Fibroblast of skin of abdomen (primary cell): ENCODE measurements at regions not wholly inside any gene's neighbourhood (a gene's known extent, or its start where the extent isn't known, plus 50 kb on each side); places are given as distances from the start of the nearest gene placed in this dataset.
A peak's percentile ranks its signal among the peaks of the same experiment; 100 is the strongest.
"Not testable (repeated sequence)": the region's sequence is repeated elsewhere in the genome, so short reads cannot be mapped to it uniquely, and the experiment has no call there.

Experiments
- DNase-seq: peaks from one replicate; pipeline ENCODE4 v3.0.0-alpha.2; 2013

DNA sequence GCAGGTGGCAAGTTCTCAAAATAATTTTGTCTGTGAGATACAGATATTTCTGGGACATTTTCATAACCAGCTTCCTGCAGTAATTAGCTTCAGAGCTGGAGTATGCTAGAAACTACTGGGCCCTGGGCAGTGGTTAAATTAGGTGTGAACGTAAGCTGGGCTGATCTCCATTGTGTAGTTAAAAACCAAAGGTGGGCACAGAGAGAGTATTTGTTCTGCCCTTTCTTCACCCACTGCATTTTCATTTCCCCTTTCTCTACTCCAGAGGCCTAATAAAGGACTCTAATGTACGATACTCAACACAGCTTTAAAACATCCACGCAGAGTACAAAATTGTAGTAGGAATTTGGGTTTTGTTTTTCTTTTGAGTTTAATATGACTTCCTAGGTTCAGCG is 252.7 kb downstream of the SPRY1 start:
- no peak for DNase-seq

DNA sequence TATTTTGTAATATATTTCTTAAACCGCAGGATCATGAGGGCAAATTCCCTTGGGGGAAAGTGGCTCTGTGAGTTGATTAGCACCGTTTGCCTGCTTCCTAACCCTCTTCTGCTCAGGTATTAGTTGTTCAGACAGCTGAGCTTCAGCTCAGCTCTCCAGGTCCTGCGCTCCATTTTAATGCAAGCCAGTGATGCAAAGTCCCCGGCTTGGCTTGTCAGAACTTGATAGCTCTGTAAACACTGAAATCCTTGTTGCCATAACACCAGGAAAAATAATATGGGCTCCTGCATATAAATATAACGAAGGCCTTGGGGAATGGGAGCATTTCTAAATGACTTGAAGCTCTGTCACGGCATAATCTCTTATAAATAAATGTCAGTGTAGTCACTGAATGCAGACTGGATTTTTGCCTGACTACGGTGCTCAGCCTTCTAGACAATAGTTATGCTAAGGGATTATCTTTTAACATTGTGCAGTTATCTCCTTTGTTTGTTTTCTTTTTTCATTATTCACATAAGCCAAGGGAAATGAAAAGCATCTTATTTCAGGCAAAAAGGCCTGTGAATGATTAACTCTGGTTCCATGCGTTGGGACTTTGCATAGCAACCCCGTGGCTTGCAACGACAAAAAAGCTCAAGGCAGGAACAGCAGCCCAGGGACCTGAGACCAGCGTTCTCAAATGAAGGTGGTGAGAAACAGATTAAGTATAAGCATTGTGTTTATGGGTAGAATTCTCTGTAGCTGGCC is 253.2 kb downstream of the SPRY1 start:
- peak; percentile 53 for DNase-seq

GRCh38 chr4:123651066-123651465 is 254.5 kb downstream of the SPRY1 start:
- no peak for DNase-seq

GRCh38 chr4:123651536-123652180 is 255.1 kb downstream of the SPRY1 start:
- no peak for DNase-seq

DNA sequence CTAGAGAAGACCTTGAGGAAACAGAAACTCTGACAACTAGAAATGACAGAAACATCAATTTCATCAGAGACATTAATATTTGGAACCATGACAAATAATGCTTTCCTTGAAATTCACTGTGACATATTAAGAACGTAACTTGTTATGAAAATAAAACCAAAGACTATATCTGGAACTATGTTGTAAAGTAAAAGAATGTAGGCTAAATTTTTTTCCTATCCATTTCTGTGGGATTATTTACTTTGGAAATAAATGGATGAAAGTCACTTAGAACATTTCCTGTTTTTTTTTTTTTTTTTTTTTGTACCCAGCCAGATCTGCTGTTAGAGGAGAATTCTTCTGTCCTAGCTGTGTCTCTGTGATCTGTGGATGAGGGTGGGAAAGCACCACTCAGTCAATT is 255.9 kb downstream of the SPRY1 start:
- no peak for DNase-seq

GRCh38 chr4:123653236-123653635 is 256.6 kb downstream of the SPRY1 start:
- DNase-seq: no peak

DNA sequence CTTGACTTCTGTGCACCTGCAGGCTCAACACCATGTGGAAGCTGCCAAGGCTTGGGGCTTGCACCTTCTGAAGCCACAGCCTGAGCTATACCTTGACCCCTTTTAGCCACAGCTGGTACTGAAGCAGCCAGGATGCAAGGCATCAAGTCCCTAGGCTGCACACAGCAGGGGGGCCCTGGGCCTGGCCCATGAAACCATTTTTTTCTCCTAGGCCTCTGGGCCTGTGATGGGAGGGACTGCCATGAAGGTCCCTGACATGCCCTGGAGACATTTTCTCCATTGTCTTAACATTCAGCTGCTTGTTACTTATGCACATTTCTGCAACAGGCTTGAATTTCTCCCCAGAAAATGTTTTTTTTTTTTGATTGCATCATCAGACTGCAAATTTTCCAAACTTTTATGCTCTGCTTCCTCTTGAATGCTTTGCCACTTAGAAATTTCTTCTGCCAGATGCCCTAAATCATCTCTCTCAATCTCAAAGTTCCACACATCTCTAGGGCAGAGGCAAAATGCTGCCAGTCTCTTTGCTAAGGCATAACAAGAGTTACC is 260.2 kb downstream of the SPRY1 start:
- DNase-seq: not testable (repeated sequence)

DNA sequence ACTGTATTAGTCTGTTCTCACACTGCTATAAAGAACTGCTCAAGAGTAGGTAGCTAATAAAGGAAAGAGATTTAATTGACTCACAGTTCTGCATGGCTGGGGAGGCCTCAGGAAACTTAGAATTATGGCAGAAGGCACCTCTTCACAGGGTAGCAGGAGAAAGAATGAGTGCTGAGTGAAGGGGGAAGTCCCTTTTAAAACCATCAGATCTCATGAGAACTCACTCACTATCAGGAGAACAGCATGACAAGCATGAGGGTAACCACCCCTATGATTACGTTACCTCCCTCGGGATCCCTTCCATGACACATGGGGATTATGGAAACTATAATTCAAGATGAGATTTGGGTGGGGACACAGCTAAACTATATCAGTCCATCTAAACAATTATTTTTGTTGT is 261.0 kb downstream of the SPRY1 start:
- not testable (repeated sequence) for DNase-seq

- DNase-seq: no peak
Measured at GRCh38 chr4:123659262-123659661, 262.7 kb downstream of the SPRY1 start.

- DNase-seq: no peak
Measured at GRCh38 chr4:123659730-123660129, 263.1 kb downstream of the SPRY1 start.

DNA sequence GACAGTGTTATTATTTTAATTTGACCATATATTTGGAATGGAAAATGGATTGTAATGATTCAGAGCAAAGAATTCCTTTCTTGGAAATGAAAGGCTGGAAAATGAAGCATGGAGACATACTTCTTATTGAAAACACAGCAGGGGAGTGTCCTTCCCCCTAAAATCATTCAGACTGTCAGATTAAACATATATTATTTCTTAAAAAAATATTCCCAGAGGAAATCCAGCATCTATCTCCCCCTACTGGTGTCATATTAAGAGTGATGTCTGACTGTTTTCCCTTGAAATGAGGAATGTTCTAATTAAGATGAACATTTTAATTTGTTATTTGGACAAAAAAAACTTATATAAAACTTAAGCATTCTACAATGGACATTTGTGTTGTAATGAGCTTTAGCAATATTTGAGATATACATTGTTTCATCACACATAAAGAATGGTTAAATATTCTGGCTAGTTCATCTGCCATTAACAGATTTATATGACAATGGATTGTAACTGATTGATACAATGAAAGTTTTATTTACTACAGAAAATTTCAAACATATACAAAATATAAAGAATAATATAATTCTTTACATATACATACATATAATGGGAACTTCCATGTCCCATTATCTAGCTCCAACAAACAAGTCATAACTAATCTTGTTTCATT is 264.6 kb downstream of the SPRY1 start:
- DNase-seq: peak; percentile 37

DNA sequence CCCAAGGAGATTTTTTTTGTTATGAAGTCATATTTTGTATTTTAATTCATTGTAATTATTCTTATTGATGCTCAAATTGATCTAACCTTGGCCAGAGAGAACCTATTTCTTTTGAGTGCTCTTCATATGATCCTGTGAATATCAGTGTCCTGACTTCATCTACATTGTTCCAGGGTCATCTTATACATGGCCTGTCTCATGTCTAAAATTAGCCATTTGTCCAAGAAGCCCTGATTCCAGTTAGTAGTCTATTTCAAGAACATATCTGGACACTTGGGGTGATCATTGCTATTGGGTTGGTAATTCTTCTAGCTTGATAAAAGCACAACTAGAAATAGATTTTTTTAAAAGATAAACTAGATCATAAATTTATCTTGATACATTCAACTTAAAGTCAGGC is 266.2 kb downstream of the SPRY1 start:
- no peak for DNase-seq

DNA sequence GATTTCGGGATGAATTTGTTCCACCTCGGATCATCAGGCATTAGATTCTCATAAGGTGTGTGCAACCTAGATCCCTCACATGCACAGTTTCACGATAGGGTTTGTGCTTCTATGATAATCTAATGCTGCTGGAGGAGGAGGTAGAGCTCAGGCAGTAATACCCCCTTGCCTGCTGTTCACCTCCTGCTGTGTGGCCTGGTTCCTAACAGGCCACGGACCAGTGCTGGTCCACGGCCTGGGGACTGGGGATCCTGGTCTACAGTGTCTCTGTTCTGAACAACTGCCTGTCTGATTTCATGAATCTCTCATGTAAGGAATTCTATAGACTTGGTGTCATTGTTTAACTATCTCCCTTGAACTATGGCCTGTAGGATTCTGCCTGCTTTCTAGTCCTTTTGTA is 269.9 kb downstream of the SPRY1 start:
- DNase-seq: no peak

GRCh38 chr4:123667496-123667895 is 270.9 kb downstream of the SPRY1 start:
- DNase-seq: peak; percentile 61

DNA sequence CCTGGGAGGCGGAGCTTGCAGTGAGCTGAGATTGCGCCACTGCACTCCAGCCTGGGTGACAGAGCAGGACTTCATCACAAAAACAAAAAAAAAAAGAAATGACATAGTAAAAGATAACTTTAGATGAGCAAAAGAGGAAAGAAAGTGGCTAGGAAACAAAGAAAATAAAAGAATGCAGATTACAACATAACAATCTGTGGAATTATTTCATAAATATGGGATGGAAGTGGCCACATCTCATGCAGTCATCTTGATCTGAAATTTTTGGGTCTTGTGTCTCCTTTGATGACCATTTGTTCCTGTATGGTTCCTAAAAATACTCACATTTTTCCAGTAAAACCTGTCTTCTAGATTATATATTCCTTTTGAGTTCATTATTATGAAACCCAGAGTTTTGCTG is 271.4 kb downstream of the SPRY1 start:
- DNase-seq: no peak

DNA sequence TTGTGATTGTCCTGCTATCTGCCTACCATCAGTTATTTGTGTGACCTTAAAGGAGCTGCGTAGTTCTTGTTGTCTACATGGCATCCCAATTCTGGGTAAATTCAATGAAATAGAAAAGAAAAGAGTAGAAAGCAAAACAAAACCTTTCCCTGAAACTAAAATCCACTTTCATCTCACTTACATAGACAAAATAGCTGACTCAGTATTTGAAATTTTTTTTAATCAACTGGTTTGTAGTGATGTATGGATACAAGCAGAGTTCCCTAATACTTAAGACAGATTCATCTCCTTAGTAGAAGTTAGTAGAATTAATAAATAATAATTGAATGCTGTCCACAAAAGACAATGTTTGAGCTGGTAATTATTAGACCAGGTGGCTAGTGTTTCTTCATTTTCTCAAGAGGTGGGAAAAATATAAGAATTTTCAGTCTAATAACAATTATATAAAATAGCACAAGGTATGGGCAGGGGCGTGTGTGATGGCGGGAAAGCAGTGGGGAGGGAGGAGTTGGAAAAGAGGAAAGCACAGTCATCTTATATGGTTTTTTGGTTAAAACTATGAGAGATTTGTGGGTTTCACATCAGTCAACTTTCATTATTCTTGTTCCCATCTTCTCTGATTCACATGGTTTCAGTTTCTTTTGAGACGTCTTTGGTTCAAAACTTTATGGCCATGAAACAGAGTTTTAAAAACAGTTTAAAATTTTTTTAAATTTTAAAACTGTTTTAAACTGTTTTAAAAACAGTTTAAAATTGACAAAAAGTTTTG is 275.2 kb downstream of the SPRY1 start:
- no peak for DNase-seq

DNA sequence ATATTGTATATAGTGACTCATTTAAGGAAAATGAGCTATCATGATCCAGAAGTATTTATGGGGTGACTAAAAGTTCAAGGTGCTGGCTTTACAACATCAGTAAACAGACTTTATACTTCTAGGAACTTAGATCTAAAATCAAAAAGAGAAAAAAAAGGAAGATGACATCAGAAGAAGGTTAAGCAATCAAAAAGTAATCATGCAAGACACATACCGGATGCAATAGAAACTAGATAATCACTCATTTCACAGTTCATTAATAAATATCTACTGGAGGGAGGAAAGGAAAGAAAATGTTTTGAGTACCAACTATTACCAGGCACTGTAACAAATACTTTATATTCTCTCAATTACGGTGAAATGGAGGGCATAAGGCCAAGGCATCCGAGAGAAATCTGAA is 276.4 kb downstream of the SPRY1 start:
- peak; percentile 30 for DNase-seq

DNA sequence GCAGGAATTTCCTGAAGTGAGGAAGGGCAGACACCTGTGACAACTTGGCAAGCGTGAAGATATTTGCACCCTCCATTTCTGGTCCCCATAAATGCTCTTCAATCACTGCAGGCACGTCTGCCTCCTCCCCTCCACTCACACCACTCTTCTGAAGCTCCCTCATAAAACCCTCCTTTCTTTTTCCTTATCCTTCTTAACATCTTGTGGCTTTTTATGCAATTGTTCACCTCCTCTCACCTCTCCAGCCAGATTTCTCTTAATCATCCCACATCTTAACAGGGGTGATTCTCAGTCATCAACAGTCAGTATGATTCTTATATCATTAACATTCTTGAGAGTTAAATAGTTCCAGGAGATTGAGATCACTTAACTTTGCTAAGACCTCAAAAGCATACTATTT is 277.4 kb downstream of the SPRY1 start:
- peak; percentile 63 for DNase-seq

DNA sequence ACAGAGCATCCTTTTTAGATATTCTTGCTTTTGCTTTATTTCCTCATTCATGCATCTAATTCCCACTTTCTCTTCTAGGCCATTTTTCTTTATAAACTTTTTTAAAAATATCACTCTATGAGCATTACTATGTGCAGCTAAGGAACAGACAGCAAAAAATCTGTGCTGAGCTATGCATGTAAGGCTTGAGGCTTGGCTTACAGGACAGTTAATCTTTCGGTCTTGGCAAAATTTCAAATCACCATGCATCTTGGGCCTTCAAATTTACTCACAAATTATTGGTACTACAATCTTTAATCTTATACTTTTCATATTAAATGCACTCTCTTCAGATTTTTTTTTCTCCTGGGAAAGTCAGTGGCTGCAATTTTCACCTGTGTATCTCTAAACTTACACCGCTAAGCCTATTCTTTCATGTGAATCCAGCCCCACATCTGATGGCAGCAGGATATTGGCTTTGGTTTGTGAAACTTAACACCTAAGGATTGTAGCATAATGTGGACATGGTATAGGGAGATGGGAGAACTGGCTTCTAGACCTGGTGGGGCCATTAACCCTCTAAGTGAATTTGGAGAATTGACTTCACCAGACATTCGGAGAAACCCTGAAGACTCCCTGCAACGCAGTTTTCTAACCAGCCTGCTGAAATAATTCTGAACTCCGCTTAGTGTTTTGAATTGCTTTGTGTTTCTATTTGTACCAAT is 278.3 kb downstream of the SPRY1 start:
- DNase-seq: no peak

DNA sequence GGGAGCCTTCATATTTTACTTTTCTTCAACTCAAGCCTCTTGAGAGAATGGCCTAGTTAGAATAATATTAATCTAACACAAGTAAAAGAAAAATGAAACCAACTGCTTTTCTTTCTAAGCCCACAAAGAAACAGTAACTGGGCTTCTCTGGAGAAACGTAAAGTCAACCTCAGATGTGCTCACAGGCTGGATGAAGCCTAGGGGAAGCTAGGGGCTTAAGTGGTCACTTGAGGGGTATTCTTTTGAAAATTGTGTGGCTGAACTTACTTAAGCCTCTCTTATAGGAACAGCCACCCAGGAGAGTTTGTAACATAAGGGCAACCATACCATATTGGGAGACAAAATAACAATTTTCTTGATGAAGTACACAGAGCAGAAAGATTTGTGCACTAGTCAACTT is 279.0 kb downstream of the SPRY1 start:
- no peak for DNase-seq

GRCh38 chr4:123676071-123676889 is 279.7 kb downstream of the SPRY1 start:
- no peak for DNase-seq
